ENCODE measurements at regions not wholly inside any gene's neighbourhood (a gene's known extent, or its start where the extent isn't known, plus 50 kb on each side); places are given as distances from the start of the nearest gene placed in this dataset.

DNA sequence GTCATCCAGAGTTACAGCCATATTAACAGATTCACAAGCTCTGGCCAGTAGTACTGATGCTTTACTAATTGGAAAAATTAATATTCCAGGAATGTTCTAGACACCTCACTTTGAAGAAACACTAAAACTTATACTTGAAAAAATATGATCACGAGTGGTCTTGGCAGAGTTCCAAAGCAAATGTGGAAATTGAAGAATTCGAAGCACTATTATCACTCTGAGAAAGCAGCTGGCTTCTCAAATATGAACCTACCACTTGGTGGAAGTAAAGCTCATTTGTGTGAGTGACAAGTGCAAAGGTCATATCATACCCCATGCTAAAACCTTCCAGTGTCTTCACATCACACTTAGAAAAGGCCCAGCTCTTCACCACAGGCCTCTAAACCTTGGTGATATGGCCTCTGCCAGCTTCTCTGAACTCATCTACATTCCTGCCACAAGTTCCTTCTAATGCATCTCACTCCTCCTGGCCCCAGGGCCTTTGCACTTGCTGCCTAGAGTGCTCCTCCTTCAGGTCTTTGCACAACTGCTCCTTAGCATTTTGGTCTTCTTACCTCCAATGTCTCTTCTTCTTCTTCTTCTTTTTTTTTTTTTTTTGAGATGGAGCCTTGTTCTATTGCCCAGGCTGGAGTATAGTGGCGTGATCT lies 175.7 kb upstream of the SMIM23 start:
- no peak overlapping the region for H3K4me3 ChIP-seq (IDR thresholded peaks at IDR 0.05; ENCODE audit: insufficient read depth, low read depth, low read length)
- no peaks in the 10 kb centered on the region for H4K20me1 ChIP-seq (ENCODE audit: insufficient read depth)
- no peaks in the 10 kb centered on the region for H3K79me2 ChIP-seq (ENCODE audit: insufficient read depth, low read depth)
- no peak overlapping the region for H3K27ac ChIP-seq
- no peak overlapping the region for H3K9ac ChIP-seq
- no peak overlapping the region for H2AFZ ChIP-seq (ENCODE audit: low read depth)
- H3K36me3 ChIP-seq (ENCODE audit: insufficient read depth), result no peaks in the 10 kb centered on the region
- H3K27me3 ChIP-seq (ENCODE audit: insufficient read depth, low read depth), result no peaks in the 10 kb centered on the region
- no peak for TF ChIP-seq CTCF (conservative IDR thresholded peaks at IDR 0.05; ENCODE audit: low read depth, low read length)
- no peak overlapping the region for H3K4me2 ChIP-seq
- H3K4me1 ChIP-seq (ENCODE audit: low read depth, poor library complexity, severe bottlenecking), result no peaks in the 10 kb centered on the region

- Histone ChIP-seq H4K20me1 (ENCODE audit: insufficient read depth) (no peaks in the 10 kb centered on the region), H3K27me3 (ENCODE audit: insufficient read depth, low read depth) (no peaks in the 10 kb centered on the region), H3K4me1 (ENCODE audit: low read depth, poor library complexity, severe bottlenecking) (no peaks in the 10 kb centered on the region), H3K27ac (no peak overlapping the region), H3K4me3 (IDR thresholded peaks at IDR 0.05; ENCODE audit: insufficient read depth, low read depth, low read length) (no peak overlapping the region), H3K9ac (no peak overlapping the region), H2AFZ (ENCODE audit: low read depth) (no peak overlapping the region), H3K79me2 (ENCODE audit: insufficient read depth, low read depth) (no peaks in the 10 kb centered on the region), H3K4me2 (no peak overlapping the region), H3K36me3 (ENCODE audit: insufficient read depth) (no peaks in the 10 kb centered on the region)
- no peak for TF ChIP-seq CTCF (conservative IDR thresholded peaks at IDR 0.05; ENCODE audit: low read depth, low read length)
These were observed 174.9 kb upstream of the SMIM23 start for GRCh38 chr5:171610686-171611085.

GRCh38 chr5:171612749-171613148 lies 172.9 kb upstream of the SMIM23 start:
- Histone ChIP-seq H3K4me1 (ENCODE audit: low read depth, poor library complexity, severe bottlenecking) (no peaks in the 10 kb centered on the region), H4K20me1 (ENCODE audit: insufficient read depth) (no peaks in the 10 kb centered on the region), H3K27me3 (ENCODE audit: insufficient read depth, low read depth) (no peaks in the 10 kb centered on the region), H3K4me2 (no peak overlapping the region), H3K79me2 (ENCODE audit: insufficient read depth, low read depth) (no peaks in the 10 kb centered on the region), H2AFZ (ENCODE audit: low read depth) (no peak overlapping the region), H3K9ac (no peak overlapping the region), H3K4me3 (IDR thresholded peaks at IDR 0.05; ENCODE audit: insufficient read depth, low read depth, low read length) (no peak overlapping the region), H3K27ac (no peak overlapping the region), H3K36me3 (ENCODE audit: insufficient read depth) (no peaks in the 10 kb centered on the region)
- no peak for TF ChIP-seq CTCF (conservative IDR thresholded peaks at IDR 0.05; ENCODE audit: low read depth, low read length)

- no peaks in the 10 kb centered on the region for H3K79me2 ChIP-seq (ENCODE audit: insufficient read depth, low read depth)
- H3K36me3 ChIP-seq (ENCODE audit: insufficient read depth), result no peaks in the 10 kb centered on the region
- no peaks in the 10 kb centered on the region for H3K27me3 ChIP-seq (ENCODE audit: insufficient read depth, low read depth)
- no peak overlapping the region for H3K27ac ChIP-seq
- H3K4me3 ChIP-seq (IDR thresholded peaks at IDR 0.05; ENCODE audit: insufficient read depth, low read depth, low read length), result no peak overlapping the region
- TF ChIP-seq CTCF (conservative IDR thresholded peaks at IDR 0.05; ENCODE audit: low read depth, low read length), result no peak
- no peak overlapping the region for H3K4me2 ChIP-seq
- no peak overlapping the region for H3K9ac ChIP-seq
- no peaks in the 10 kb centered on the region for H3K4me1 ChIP-seq (ENCODE audit: low read depth, poor library complexity, severe bottlenecking)
- no peaks in the 10 kb centered on the region for H4K20me1 ChIP-seq (ENCODE audit: insufficient read depth)
- H2AFZ ChIP-seq (ENCODE audit: low read depth), result no peak overlapping the region
These were observed 171.1 kb upstream of the SMIM23 start for GRCh38 chr5:171614511-171614910.

Measured in KMS-11 (cell line).